Natural killer cell treated with Interleukin-12 subunit alpha and Interleukin-12 subunit beta and Interleukin-15 and Interleukin-18, amount 100 ng/mL, for 72 hours (primary cell): ENCODE measurements at regions not wholly inside any gene's neighbourhood (a gene's known extent, or its start where the extent isn't known, plus 50 kb on each side); places are given as distances from the start of the nearest gene placed in this dataset.

Experiments
- ATAC-seq, 2 donors: fragments of 150-1000 bp; cut with Tn5 transposase in 1 of 2; sonication (Bioruptor Pico), chemical (Tn5 transposase) in 1 of 2; 2 replicates each; pipeline ENCODE4 v1.10.0; 2021
- DNase-seq: peaks from one replicate; pipeline ENCODE4 v3.0.0; 2022; ENCODE audit warnings: low spot score
- H3K27ac Mint-ChIP-seq, 2 donors: 1 replicate in 1 of 2; 2 replicates in 1 of 2; pipeline ENCODE4 v1.8.0; 2022; ENCODE audit warnings: mixed read lengths in 2 of 2, mild to moderate bottlenecking in 1 of 2, moderate library complexity in 1 of 2
- H3K27me3 Mint-ChIP-seq, 2 donors: 1 replicate in 1 of 2; 2 replicates in 1 of 2; pipeline ENCODE4 v1.8.0; 2022; ENCODE audit warnings: mixed read lengths in 2 of 2
- H3K36me3 Mint-ChIP-seq: one replicate; pipeline ENCODE4 v1.8.0; 2022; ENCODE audit warnings: mixed read lengths
- H3K4me1 Mint-ChIP-seq, 2 donors: 1 replicate in 1 of 2; 2 replicates in 1 of 2; pipeline ENCODE4 v1.8.0; 2022; ENCODE audit warnings: low read depth in 2 of 2, mixed read lengths in 2 of 2, mild to moderate bottlenecking in 1 of 2
- H3K4me3 Mint-ChIP-seq: one replicate; pipeline ENCODE4 v1.8.0; 2022; ENCODE audit warnings: mixed read lengths
- H3K9me3 Mint-ChIP-seq: 2 replicates; pipeline ENCODE4 v1.8.0; 2022; ENCODE audit warnings: mixed read lengths

- H3K4me3 Mint-ChIP-seq: no peak overlapping the region
- no peaks in the 10 kb centered on the region for H3K4me1 Mint-ChIP-seq
- ATAC-seq (no peak), DNase-seq (no peak)
- no peaks in the 10 kb centered on the region for H3K36me3 Mint-ChIP-seq
- no peaks in the 10 kb centered on the region for H3K9me3 Mint-ChIP-seq
- H3K27me3 Mint-ChIP-seq: peaks cover 19 to 23% of the 10 kb centered on the region in 2 donors
- no peak overlapping the region for H3K27ac Mint-ChIP-seq
These were observed 223.2 kb upstream of the E2F8 start for GRCh38 chr11:19463976-19464375.

- Mint-ChIP-seq H3K27me3 (peaks cover 19 to 35% of the 10 kb centered on the region in 2 donors), H3K27ac (no peak overlapping the region), H3K4me1 (no peaks in the 10 kb centered on the region), H3K9me3 (no peaks in the 10 kb centered on the region), H3K4me3 (no peak overlapping the region), H3K36me3 (no peaks in the 10 kb centered on the region)
- ATAC-seq (no peak), DNase-seq (no peak)
These were observed 220.1 kb upstream of the E2F8 start for GRCh38 chr11:19460718-19461405.

GRCh38 chr11:19459240-19459639 lies 218.5 kb upstream of the E2F8 start:
- H3K36me3 Mint-ChIP-seq: no peaks in the 10 kb centered on the region
- ATAC-seq (no peak), DNase-seq (no peak)
- no peaks in the 10 kb centered on the region for H3K4me1 Mint-ChIP-seq
- H3K9me3 Mint-ChIP-seq: no peaks in the 10 kb centered on the region
- H3K27me3 Mint-ChIP-seq: peaks cover 22 to 41% of the 10 kb centered on the region in 2 donors
- no peak overlapping the region for H3K27ac Mint-ChIP-seq
- no peak overlapping the region for H3K4me3 Mint-ChIP-seq

GRCh38 chr11:19458721-19459120 lies 218.0 kb upstream of the E2F8 start:
- H3K27ac Mint-ChIP-seq: no peak overlapping the region
- H3K4me1 Mint-ChIP-seq: no peaks in the 10 kb centered on the region
- H3K27me3 Mint-ChIP-seq: peaks cover 22 to 40% of the 10 kb centered on the region in 2 donors
- ATAC-seq: no peak
- no peak overlapping the region for H3K4me3 Mint-ChIP-seq
- H3K36me3 Mint-ChIP-seq: no peaks in the 10 kb centered on the region
- no peak for DNase-seq
- H3K9me3 Mint-ChIP-seq: no peaks in the 10 kb centered on the region

- no peak overlapping the region for H3K4me3 Mint-ChIP-seq
- no peak overlapping the region for H3K27ac Mint-ChIP-seq
- no peaks in the 10 kb centered on the region for H3K36me3 Mint-ChIP-seq
- H3K4me1 Mint-ChIP-seq: no peaks in the 10 kb centered on the region
- H3K9me3 Mint-ChIP-seq: no peaks in the 10 kb centered on the region
- DNase-seq: no peak
- peaks cover 18 to 35% of the 10 kb centered on the region in 2 donors for H3K27me3 Mint-ChIP-seq
- ATAC-seq: no peak
These were observed 217.5 kb upstream of the E2F8 start for GRCh38 chr11:19458231-19458630.

GRCh38 chr11:19455731-19456130 lies 215.0 kb upstream of the E2F8 start:
- no peak for DNase-seq
- Mint-ChIP-seq H3K36me3 (no peaks in the 10 kb centered on the region), H3K27me3 (peaks cover 24 to 36% of the 10 kb centered on the region in 2 donors), H3K27ac (no peak overlapping the region), H3K4me3 (no peak overlapping the region), H3K9me3 (no peaks in the 10 kb centered on the region), H3K4me1 (no peaks in the 10 kb centered on the region)
- ATAC-seq: no peak

GRCh38 chr11:19453651-19454257 lies 213.0 kb upstream of the E2F8 start:
- ATAC-seq: no peak
- peaks cover 20 to 32% of the 10 kb centered on the region in 2 donors for H3K27me3 Mint-ChIP-seq
- H3K27ac Mint-ChIP-seq: no peak overlapping the region

GRCh38 chr11:19451609-19452008 lies 210.9 kb upstream of the E2F8 start:
- no peak for ATAC-seq
- no peak overlapping the region for H3K4me3 Mint-ChIP-seq
- H3K36me3 Mint-ChIP-seq: no peaks in the 10 kb centered on the region
- H3K27ac Mint-ChIP-seq: no peak overlapping the region
- no peak for DNase-seq
- peaks cover 17 to 20% of the 10 kb centered on the region in 2 donors for H3K27me3 Mint-ChIP-seq
- no peaks in the 10 kb centered on the region for H3K4me1 Mint-ChIP-seq
- H3K9me3 Mint-ChIP-seq: no peaks in the 10 kb centered on the region

More at GRCh38 chr11:19453651-19454257, 213.0 kb upstream of the E2F8 start:
- H3K9me3 Mint-ChIP-seq: no peaks in the 10 kb centered on the region
- no peaks in the 10 kb centered on the region for H3K36me3 Mint-ChIP-seq
- no peaks in the 10 kb centered on the region for H3K4me1 Mint-ChIP-seq
- H3K4me3 Mint-ChIP-seq: no peak overlapping the region
- no peak for DNase-seq

GRCh38 chr11:19450282-19450681 lies 209.5 kb upstream of the E2F8 start:
- H3K27me3 Mint-ChIP-seq: peaks cover 15 to 20% of the 10 kb centered on the region in 2 donors
- no peak for ATAC-seq
- H3K27ac Mint-ChIP-seq: no peak overlapping the region

GRCh38 chr11:19448651-19449050 lies 207.9 kb upstream of the E2F8 start:
- Mint-ChIP-seq H3K36me3 (no peaks in the 10 kb centered on the region), H3K9me3 (no peaks in the 10 kb centered on the region), H3K4me3 (no peak overlapping the region), H3K27ac (no peak overlapping the region), H3K4me1 (peaks cover 0 to under 1% of the 10 kb centered on the region in 2 donors), H3K27me3 (peaks cover 16 to 20% of the 10 kb centered on the region in 2 donors)
- no peak for ATAC-seq
- DNase-seq: no peak

More at GRCh38 chr11:19450282-19450681, 209.5 kb upstream of the E2F8 start:
- H3K4me3 Mint-ChIP-seq: no peak overlapping the region
- DNase-seq: no peak
- H3K9me3 Mint-ChIP-seq: no peaks in the 10 kb centered on the region
- H3K36me3 Mint-ChIP-seq: no peaks in the 10 kb centered on the region
- no peaks in the 10 kb centered on the region for H3K4me1 Mint-ChIP-seq

- Mint-ChIP-seq H3K9me3 (no peaks in the 10 kb centered on the region), H3K4me3 (no peak overlapping the region), H3K36me3 (no peaks in the 10 kb centered on the region), H3K27me3 (peaks cover 20 to 21% of the 10 kb centered on the region in 2 donors), H3K4me1 (peaks cover 3 to 16% of the 10 kb centered on the region in 2 donors), H3K27ac (no peak overlapping the region)
- no peak for DNase-seq
- no peak for ATAC-seq
These were observed 206.4 kb upstream of the E2F8 start for GRCh38 chr11:19447150-19447566.

- ATAC-seq (no peak), DNase-seq (no peak)
- Mint-ChIP-seq H3K36me3 (no peaks in the 10 kb centered on the region), H3K9me3 (no peaks in the 10 kb centered on the region), H3K27me3 (peaks cover 15 to 19% of the 10 kb centered on the region in 2 donors), H3K27ac (no peak overlapping the region), H3K4me1 (peaks cover 5 to 25% of the 10 kb centered on the region in 2 donors), H3K4me3 (no peak overlapping the region)
These were observed 205.0 kb upstream of the E2F8 start for GRCh38 chr11:19445771-19446170.

- no peaks in the 10 kb centered on the region for H3K9me3 Mint-ChIP-seq
- DNase-seq (no peak), ATAC-seq (no peak)
- no peak overlapping the region for H3K4me3 Mint-ChIP-seq
- peaks cover 5 to 25% of the 10 kb centered on the region in 2 donors for H3K4me1 Mint-ChIP-seq
- no peaks in the 10 kb centered on the region for H3K36me3 Mint-ChIP-seq
- H3K27ac Mint-ChIP-seq: no peak overlapping the region
- H3K27me3 Mint-ChIP-seq: peaks cover 20 to 22% of the 10 kb centered on the region in 2 donors
These were observed 203.5 kb upstream of the E2F8 start for GRCh38 chr11:19444231-19444630.

- peak overlapping the region in 1 of 2 donors; percentile 17 for H3K27ac Mint-ChIP-seq
- peaks cover 20 to 34% of the 10 kb centered on the region in 2 donors for H3K27me3 Mint-ChIP-seq
- no peaks in the 10 kb centered on the region for H3K9me3 Mint-ChIP-seq
- ATAC-seq (no peak), DNase-seq (no peak)
- H3K36me3 Mint-ChIP-seq: no peaks in the 10 kb centered on the region
- peak overlapping the region; percentile 44 for H3K4me3 Mint-ChIP-seq
- peaks cover 5 to 25% of the 10 kb centered on the region in 2 donors for H3K4me1 Mint-ChIP-seq
These were observed 201.8 kb upstream of the E2F8 start for GRCh38 chr11:19442554-19442910.
